ENCODE measurements at regions not wholly inside any gene's neighbourhood (a gene's known extent, or its start where the extent isn't known, plus 50 kb on each side); places are given as distances from the start of the nearest gene placed in this dataset.
"Not testable (repeated sequence)": the region's sequence is repeated elsewhere in the genome, so short reads cannot be mapped to it uniquely, and the experiment has no call there.

DNA sequence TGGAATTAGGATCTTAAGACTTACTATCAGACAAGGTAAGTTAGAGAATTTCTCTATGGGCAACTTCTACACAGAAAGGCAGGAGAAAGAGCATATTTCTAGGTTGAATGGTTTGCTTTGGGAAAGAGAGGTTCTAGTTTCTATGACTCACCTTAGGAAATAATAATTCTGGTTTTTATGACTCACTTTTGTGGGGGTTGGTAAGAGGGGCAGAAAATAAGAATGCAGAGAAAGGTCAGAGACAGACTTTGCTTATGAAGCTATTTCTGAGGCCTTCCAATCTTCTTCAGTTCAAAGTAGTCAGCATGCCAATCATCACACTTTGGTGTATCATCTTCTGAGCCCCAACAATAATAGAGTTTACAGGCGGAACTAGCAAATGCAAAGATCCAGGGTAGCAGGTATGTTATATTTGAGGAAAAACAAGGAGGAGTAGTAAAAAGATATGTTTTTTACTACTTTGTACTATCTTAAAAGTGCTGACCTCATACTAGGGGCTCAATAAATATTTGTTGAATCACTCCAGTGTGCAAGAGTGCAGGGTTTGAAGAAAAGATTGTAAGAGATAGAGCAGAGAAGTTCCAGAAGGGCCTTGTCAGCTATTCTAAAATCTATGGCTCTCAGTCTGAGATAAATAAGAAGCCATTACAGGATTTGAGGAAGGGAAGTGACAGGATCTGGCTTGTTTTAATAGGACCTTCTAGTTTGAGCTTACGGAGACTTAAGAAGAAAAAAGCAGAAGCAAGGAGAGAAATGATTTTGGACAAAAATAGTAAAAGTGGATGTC lies 56.7 kb upstream of the LRFN5 start:
- Histone ChIP-seq H3K9me3 (ENCODE audit: control insufficient read depth, low read length) (no peaks in the 10 kb centered on the region), H3K4me3 (ENCODE audit: low read length) (no peak overlapping the region), H3K27me3 (replicated peaks; ENCODE audit: control insufficient read depth, insufficient read depth, low read length) (no peaks in the 10 kb centered on the region), H3K9ac (ENCODE audit: low read length) (no peak overlapping the region), H3K36me3 (ENCODE audit: control insufficient read depth, insufficient read depth, low read length, severe bottlenecking) (no peaks in the 10 kb centered on the region), H3K4me1 (ENCODE audit: control insufficient read depth, insufficient read depth, low read length) (peaks cover 17% of the 10 kb centered on the region)
- no peak for DNase-seq (ENCODE audit: low read depth)

DNA sequence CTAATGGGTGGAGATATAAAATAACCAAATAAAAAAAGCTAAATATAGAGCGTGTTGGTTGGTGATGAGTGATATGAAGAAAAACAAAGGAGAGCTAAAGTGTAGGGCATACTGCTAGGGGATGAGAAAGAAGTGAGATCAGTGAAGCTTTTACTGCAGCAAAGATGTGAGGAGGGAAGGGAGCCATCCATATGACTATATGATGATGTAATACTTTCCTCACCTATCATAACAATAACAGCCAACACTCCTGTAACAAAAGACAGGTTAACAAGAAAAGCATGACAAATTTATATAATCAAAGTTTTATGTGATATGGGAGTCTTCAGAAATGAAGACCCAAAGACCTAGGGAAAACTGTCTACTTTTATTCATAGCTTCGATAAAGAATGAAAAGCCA lies 57.4 kb upstream of the LRFN5 start:
- H3K27me3 ChIP-seq (replicated peaks; ENCODE audit: control insufficient read depth, insufficient read depth, low read length): no peaks in the 10 kb centered on the region
- no peak overlapping the region for H3K9ac ChIP-seq (ENCODE audit: low read length)
- no peak overlapping the region for H3K4me3 ChIP-seq (ENCODE audit: low read length)
- no peaks in the 10 kb centered on the region for H3K9me3 ChIP-seq (ENCODE audit: control insufficient read depth, low read length)
- H3K36me3 ChIP-seq (ENCODE audit: control insufficient read depth, insufficient read depth, low read length, severe bottlenecking): no peaks in the 10 kb centered on the region
- H3K4me1 ChIP-seq (ENCODE audit: control insufficient read depth, insufficient read depth, low read length): peaks cover 17% of the 10 kb centered on the region
- no peak for DNase-seq (ENCODE audit: low read depth)

DNA sequence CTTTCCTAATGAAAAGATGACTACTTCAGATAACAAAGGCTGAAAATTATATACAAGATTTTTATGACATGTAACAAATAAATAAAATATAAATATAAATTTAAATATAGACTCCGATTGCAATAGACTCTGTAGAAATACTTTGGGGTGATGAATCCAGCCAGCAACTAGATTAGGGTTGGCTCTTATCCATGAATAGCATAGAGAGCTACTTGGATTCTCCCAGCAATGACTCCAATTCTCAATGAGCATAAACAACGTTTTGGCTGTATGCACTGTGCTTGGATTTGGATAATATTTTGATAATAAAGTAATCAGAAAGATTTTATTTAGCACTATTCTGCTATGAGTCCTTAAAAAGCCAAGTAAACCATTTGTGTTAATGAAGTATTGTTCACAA lies 58.0 kb upstream of the LRFN5 start:
- no peak overlapping the region for H3K9ac ChIP-seq (ENCODE audit: low read length)

DNA sequence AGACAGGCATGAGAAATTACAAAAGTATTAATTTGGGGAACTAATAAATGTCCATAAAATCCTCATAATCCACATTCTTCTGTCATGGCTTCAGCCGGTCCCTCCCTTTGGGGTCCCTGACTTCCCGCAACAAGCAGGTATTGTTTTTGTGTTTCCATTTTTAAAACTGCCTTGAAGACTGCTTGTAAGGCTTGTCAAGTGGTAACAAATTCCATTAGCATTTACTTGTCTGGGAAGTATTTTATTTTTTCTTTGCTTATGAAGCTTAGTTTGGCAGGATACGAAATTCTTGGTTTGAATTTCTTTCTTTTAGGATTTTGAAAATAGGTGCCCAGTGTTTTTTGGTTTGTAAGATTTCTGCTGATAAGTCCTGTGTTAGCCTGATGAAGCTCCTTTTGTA lies 65.3 kb upstream of the LRFN5 start:
- H3K9ac ChIP-seq (ENCODE audit: low read length): no peak overlapping the region
- peaks cover 10% of the 10 kb centered on the region for H3K9me3 ChIP-seq (ENCODE audit: control insufficient read depth, low read length)
- H3K27me3 ChIP-seq (replicated peaks; ENCODE audit: control insufficient read depth, insufficient read depth, low read length): no peaks in the 10 kb centered on the region
- no peak overlapping the region for H3K4me3 ChIP-seq (ENCODE audit: low read length)
- no peaks in the 10 kb centered on the region for H3K36me3 ChIP-seq (ENCODE audit: control insufficient read depth, insufficient read depth, low read length, severe bottlenecking)
- no peak for DNase-seq (ENCODE audit: low read depth)
- H3K4me1 ChIP-seq (ENCODE audit: control insufficient read depth, insufficient read depth, low read length): no peaks in the 10 kb centered on the region

More for the DNA sequence above, 58.0 kb upstream of the LRFN5 start:
- Histone ChIP-seq H3K36me3 (ENCODE audit: control insufficient read depth, insufficient read depth, low read length, severe bottlenecking) (no peaks in the 10 kb centered on the region), H3K9me3 (ENCODE audit: control insufficient read depth, low read length) (no peaks in the 10 kb centered on the region), H3K4me3 (ENCODE audit: low read length) (no peak overlapping the region), H3K27me3 (replicated peaks; ENCODE audit: control insufficient read depth, insufficient read depth, low read length) (no peaks in the 10 kb centered on the region), H3K4me1 (ENCODE audit: control insufficient read depth, insufficient read depth, low read length) (peaks cover 17% of the 10 kb centered on the region)
- DNase-seq (ENCODE audit: low read depth): no peak

DNA sequence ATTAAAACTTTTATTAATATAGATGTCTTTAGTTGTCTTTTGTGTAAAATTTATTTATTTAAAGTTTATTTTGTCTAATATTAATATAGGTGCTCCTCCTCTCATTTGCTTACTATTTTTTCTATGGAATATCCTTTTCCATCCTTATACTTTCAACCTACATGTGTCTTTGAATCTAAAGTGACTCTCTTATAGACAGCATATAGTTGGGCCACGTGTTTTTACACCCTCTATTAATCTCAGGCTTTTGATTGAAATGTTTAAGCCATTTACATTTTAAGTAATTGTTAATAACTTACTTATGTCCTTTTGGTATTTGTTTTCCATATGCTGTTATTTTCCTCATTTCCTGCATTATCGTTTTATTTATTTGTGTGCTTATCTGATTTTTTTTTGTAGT lies 74.4 kb upstream of the LRFN5 start:
- DNase-seq (ENCODE audit: low read depth): no peak
- H3K9ac ChIP-seq (ENCODE audit: low read length): no peak overlapping the region
- H3K4me1 ChIP-seq (ENCODE audit: control insufficient read depth, insufficient read depth, low read length): no peaks in the 10 kb centered on the region
- no peaks in the 10 kb centered on the region for H3K27me3 ChIP-seq (replicated peaks; ENCODE audit: control insufficient read depth, insufficient read depth, low read length)
- no peaks in the 10 kb centered on the region for H3K36me3 ChIP-seq (ENCODE audit: control insufficient read depth, insufficient read depth, low read length, severe bottlenecking)
- peaks cover 6% of the 10 kb centered on the region for H3K9me3 ChIP-seq (ENCODE audit: control insufficient read depth, low read length)
- no peak overlapping the region for H3K4me3 ChIP-seq (ENCODE audit: low read length)

DNA sequence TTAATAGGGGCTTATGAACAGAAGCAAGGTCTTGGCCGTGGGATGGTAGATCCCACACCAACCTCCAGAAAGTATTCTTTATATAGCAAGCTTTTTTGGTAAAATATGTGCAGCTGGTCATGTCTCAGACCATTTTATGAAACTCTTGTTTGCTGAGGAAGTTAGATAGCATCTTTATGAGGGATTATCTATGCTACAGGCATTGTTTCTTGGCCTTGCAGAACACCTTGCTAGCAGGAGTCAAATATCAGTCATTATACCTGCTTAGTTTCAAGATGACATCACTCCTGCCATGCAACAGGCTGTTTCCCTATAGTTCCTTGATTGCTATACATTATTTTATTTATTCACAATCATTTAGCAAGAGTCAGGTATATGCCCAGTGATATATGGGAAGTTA lies 84.8 kb upstream of the LRFN5 start:
- H3K4me3 ChIP-seq (ENCODE audit: low read length): no peak overlapping the region
- H3K9me3 ChIP-seq (ENCODE audit: control insufficient read depth, low read length): no peaks in the 10 kb centered on the region
- no peaks in the 10 kb centered on the region for H3K27me3 ChIP-seq (replicated peaks; ENCODE audit: control insufficient read depth, insufficient read depth, low read length)
- H3K9ac ChIP-seq (ENCODE audit: low read length): no peak overlapping the region
- H3K4me1 ChIP-seq (ENCODE audit: control insufficient read depth, insufficient read depth, low read length): no peaks in the 10 kb centered on the region
- H3K36me3 ChIP-seq (ENCODE audit: control insufficient read depth, insufficient read depth, low read length, severe bottlenecking): no peaks in the 10 kb centered on the region
- no peak for DNase-seq (ENCODE audit: low read depth)

DNA sequence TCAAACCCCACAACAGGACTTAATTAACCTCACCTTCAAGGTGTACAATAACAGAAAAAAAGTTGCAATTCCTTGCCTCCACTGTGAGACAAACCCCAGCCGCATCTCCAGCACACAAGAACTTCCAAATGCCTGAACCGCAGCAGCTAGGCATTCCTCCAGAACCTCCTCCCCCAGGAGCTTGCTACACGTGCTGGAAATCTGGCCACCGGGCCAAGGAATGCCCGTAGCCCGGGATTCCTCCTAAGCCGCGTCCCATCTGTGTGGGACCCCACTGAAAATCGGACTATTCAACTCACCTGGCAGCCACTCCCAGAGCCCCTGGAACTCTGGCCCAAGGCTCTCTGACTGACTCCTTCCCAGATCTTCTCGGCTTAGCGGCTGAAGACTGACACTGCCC lies 88.6 kb upstream of the LRFN5 start:
- H3K4me3 ChIP-seq (ENCODE audit: low read length); H3K4me1 ChIP-seq (ENCODE audit: control insufficient read depth, insufficient read depth, low read length); H3K9me3 ChIP-seq (ENCODE audit: control insufficient read depth, low read length); H3K9ac ChIP-seq (ENCODE audit: low read length); DNase-seq (ENCODE audit: low read depth); H3K36me3 ChIP-seq (ENCODE audit: control insufficient read depth, insufficient read depth, low read length, severe bottlenecking); H3K27me3 ChIP-seq (replicated peaks; ENCODE audit: control insufficient read depth, insufficient read depth, low read length): not testable (repeated sequence)

DNA sequence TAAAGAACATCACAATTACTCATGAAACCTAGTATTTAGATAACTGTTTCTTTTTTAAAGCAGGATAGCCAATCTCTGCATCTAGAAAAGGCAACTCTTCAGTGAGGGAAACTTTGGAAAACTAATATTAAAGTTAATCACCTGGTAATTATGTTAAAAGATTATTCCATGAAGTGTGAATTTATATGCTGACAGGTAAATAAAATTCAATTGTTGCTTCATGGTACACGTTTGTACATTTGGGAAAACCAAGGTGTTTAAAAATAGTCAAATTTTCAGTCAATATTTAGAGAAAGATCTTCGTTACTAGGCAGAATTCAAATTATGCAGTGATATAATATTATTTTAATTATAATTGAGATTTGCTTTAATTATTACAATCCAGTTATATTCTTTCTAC lies 100.1 kb upstream of the LRFN5 start:
- Histone ChIP-seq H3K36me3 (ENCODE audit: control insufficient read depth, insufficient read depth, low read length, severe bottlenecking) (no peaks in the 10 kb centered on the region), H3K27me3 (replicated peaks; ENCODE audit: control insufficient read depth, insufficient read depth, low read length) (no peaks in the 10 kb centered on the region), H3K9ac (ENCODE audit: low read length) (no peak overlapping the region), H3K9me3 (ENCODE audit: control insufficient read depth, low read length) (no peaks in the 10 kb centered on the region), H3K4me1 (ENCODE audit: control insufficient read depth, insufficient read depth, low read length) (no peaks in the 10 kb centered on the region), H3K4me3 (ENCODE audit: low read length) (no peak overlapping the region)
- no peak for DNase-seq (ENCODE audit: low read depth)

DNA sequence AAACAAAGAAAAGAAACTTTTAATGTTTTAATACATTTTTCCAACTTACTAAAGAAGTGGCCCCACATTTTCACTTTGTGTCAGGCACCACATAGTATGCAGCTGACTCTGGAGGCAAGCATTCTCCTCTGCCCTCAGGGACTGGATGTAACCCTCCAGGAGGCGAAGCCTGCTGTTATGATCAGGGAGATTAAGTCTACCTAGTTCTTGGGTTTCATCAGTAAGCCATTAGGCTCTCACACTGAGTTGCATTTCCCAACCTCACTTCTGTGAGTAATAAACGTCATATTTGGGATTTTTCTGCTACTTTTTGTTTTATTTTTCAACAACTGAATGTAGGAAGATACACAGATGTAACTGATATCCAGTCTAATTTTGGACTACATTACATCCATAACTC lies 101.2 kb upstream of the LRFN5 start:
- H3K4me3 ChIP-seq (ENCODE audit: low read length): no peak overlapping the region
- no peak for DNase-seq (ENCODE audit: low read depth)
- no peaks in the 10 kb centered on the region for H3K27me3 ChIP-seq (replicated peaks; ENCODE audit: control insufficient read depth, insufficient read depth, low read length)
- H3K9ac ChIP-seq (ENCODE audit: low read length): no peak overlapping the region
- H3K9me3 ChIP-seq (ENCODE audit: control insufficient read depth, low read length): no peaks in the 10 kb centered on the region
- no peaks in the 10 kb centered on the region for H3K36me3 ChIP-seq (ENCODE audit: control insufficient read depth, insufficient read depth, low read length, severe bottlenecking)
- no peaks in the 10 kb centered on the region for H3K4me1 ChIP-seq (ENCODE audit: control insufficient read depth, insufficient read depth, low read length)

DNA sequence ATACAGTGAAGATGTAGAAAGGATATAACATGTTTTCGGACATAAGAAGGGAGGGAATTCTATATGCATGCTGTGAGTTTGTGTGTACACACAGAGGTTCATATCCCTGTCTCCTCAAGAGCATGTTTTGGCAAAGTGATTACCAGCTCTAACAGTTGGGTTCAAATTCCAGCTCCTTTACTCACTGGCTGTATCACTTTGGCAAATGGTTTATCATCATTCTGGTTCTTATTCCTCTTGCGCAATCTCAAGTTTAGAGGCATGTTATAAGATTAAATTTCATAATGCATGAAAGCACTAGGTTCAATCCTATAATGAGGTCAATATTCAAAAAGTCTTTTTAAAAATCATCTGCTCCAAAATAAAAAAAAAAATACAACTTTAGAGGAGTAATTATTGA lies 107.7 kb upstream of the LRFN5 start:
- Histone ChIP-seq H3K27me3 (replicated peaks; ENCODE audit: control insufficient read depth, insufficient read depth, low read length) (no peaks in the 10 kb centered on the region), H3K9ac (ENCODE audit: low read length) (no peak overlapping the region), H3K9me3 (ENCODE audit: control insufficient read depth, low read length) (no peaks in the 10 kb centered on the region), H3K36me3 (ENCODE audit: control insufficient read depth, insufficient read depth, low read length, severe bottlenecking) (no peaks in the 10 kb centered on the region), H3K4me3 (ENCODE audit: low read length) (no peak overlapping the region), H3K4me1 (ENCODE audit: control insufficient read depth, insufficient read depth, low read length) (no peaks in the 10 kb centered on the region)
- no peak for DNase-seq (ENCODE audit: low read depth)

DNA sequence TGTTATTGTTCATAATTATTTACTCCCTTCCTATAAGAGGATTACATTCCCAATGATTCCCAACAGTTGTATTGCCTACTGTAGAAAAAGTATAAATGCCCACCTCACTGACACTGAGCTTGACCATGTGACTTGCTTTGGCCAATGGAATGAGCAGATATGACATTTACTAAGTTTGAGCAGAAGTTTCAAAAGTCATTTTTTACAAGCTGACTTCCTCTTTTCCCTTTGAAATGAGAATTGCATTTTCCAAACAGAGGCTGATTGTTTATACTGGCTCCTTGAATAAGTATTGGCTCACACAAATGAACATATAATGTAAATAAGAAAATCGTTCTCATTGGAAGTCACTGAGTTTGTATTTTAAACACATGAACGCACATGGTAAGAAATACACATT lies 116.4 kb upstream of the LRFN5 start:
- H3K4me3 ChIP-seq (ENCODE audit: low read length): no peak overlapping the region
- H3K36me3 ChIP-seq (ENCODE audit: control insufficient read depth, insufficient read depth, low read length, severe bottlenecking): no peaks in the 10 kb centered on the region
- no peaks in the 10 kb centered on the region for H3K9me3 ChIP-seq (ENCODE audit: control insufficient read depth, low read length)
- no peaks in the 10 kb centered on the region for H3K4me1 ChIP-seq (ENCODE audit: control insufficient read depth, insufficient read depth, low read length)
- H3K27me3 ChIP-seq (replicated peaks; ENCODE audit: control insufficient read depth, insufficient read depth, low read length): no peaks in the 10 kb centered on the region
- H3K9ac ChIP-seq (ENCODE audit: low read length): no peak overlapping the region
- no peak for DNase-seq (ENCODE audit: low read depth)

DNA sequence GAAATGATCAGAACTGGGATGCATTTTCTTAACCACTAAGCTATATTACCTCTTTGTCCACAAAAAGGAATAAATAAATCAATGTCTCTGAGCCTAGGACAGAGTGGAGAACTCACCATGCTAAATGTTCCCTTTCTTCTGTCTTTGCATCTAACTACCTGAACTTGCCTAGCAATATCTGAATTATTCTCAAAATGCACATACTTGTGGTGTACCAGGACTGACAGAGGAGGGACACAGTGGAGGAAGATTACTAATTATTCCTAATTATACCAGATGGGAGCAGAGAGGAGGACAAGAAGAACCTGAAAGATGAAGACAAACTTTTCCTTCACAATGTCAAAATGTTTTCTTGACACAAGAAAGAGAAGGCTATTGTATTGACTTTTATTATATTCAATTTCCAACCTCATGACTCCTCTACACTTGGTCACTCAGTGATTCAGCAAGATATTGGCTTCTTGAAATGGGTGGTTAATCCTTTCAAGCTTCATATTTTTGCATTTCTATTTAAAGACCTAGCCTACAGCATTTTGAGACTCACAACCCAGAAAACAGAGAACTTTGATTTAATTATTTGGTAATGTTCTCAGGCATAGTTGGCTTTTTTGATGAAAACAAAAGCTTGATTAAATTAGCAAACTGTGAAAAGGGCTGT lies 117.2 kb upstream of the LRFN5 start:
- no peak for DNase-seq (ENCODE audit: low read depth)
- Histone ChIP-seq H3K4me1 (ENCODE audit: control insufficient read depth, insufficient read depth, low read length) (no peaks in the 10 kb centered on the region), H3K9ac (ENCODE audit: low read length) (no peak overlapping the region), H3K4me3 (ENCODE audit: low read length) (no peak overlapping the region), H3K27me3 (replicated peaks; ENCODE audit: control insufficient read depth, insufficient read depth, low read length) (no peaks in the 10 kb centered on the region), H3K36me3 (ENCODE audit: control insufficient read depth, insufficient read depth, low read length, severe bottlenecking) (no peaks in the 10 kb centered on the region), H3K9me3 (ENCODE audit: control insufficient read depth, low read length) (no peaks in the 10 kb centered on the region)

All from adipocyte (in vitro differentiated cells).